CD14-positive monocyte (primary cell): ENCODE measurements at regions not wholly inside any gene's neighbourhood (a gene's known extent, or its start where the extent isn't known, plus 50 kb on each side); places are given as distances from the start of the nearest gene placed in this dataset.
A peak's percentile ranks its signal among the peaks of the same experiment; 100 is the strongest.

Experiments
- DNase-seq, 3 donors: peaks; one replicate each; pipeline ENCODE4 v3.0.0-alpha.2; 2011 to 2022
- H2AFZ ChIP-seq: 2 replicates; pipeline ENCODE4 v1.6.0; 2012; ENCODE audit warnings: mild to moderate bottlenecking, low read depth, low read length, inconsistent platforms; ENCODE audit not compliant: insufficient read depth, poor library complexity, severe bottlenecking
- H3K27ac ChIP-seq, 2 donors: 1 replicate in 1 of 2; 2 replicates in 1 of 2; pipeline ENCODE4 v1.5.1; 2012 to 2013; ENCODE audit warnings: low read length in 2 of 2, control low read depth in 1 of 2, inconsistent platforms in 1 of 2, low read depth in 1 of 2, mild to moderate bottlenecking in 1 of 2
- H3K27me3 ChIP-seq, 2 donors: one replicate each; pipeline versions ENCODE4 v1.6.0 to v1.6.1; 2011 to 2013; ENCODE audit warnings: low read length in 2 of 2; ENCODE audit not compliant: control insufficient read depth in 2 of 2, insufficient read depth in 2 of 2
- H3K36me3 ChIP-seq, 2 donors: replicated peaks in 1 of 2; 1 replicate in 1 of 2; 2 replicates in 1 of 2; pipeline versions ENCODE4 v1.5.1 to v1.6.1; 2012 to 2013; ENCODE audit warnings: low read length in 2 of 2, control low read depth in 1 of 2, inconsistent platforms in 1 of 2, mild to moderate bottlenecking in 1 of 2; ENCODE audit not compliant: insufficient read depth in 2 of 2, control insufficient read depth in 1 of 2
- H3K4me1 ChIP-seq, 2 donors: 1 replicate in 1 of 2; 2 replicates in 1 of 2; pipeline versions ENCODE4 v1.5.1 to v1.6.1; 2012 to 2013; ENCODE audit warnings: low read length in 2 of 2, control low read depth in 1 of 2, inconsistent platforms in 1 of 2, mild to moderate bottlenecking in 1 of 2, moderate library complexity in 1 of 2; ENCODE audit not compliant: insufficient read depth in 2 of 2, control insufficient read depth in 1 of 2
- H3K4me2 ChIP-seq: replicated peaks from 2 replicates; pipeline ENCODE3; 2012; ENCODE audit warnings: low read length, moderate library complexity, mild to moderate bottlenecking; ENCODE audit not compliant: poor library complexity, severe bottlenecking; ENCODE audit errors: extremely low read depth
- H3K4me3 ChIP-seq, 3 experiments: fragments of 200-600 bp in 1 of 3; sonication (generic) in 1 of 3; replicated peaks in 1 of 3; 1 replicate in 2 of 3; 2 replicates in 1 of 3; pipeline ENCODE4 v1.5.1; 2011 to 2013; ENCODE audit warnings: low read length in 3 of 3, mild to moderate bottlenecking in 3 of 3, control low read depth in 2 of 3, low read depth in 2 of 3, inconsistent platforms in 1 of 3, moderate library complexity in 1 of 3
- H3K79me2 ChIP-seq: 2 replicates; pipeline ENCODE4 v1.6.0; 2012; ENCODE audit warnings: mild to moderate bottlenecking, control low read depth, inconsistent platforms, low read length, moderate library complexity; ENCODE audit not compliant: insufficient read depth
- H3K9ac ChIP-seq: 2 replicates; pipeline ENCODE4 v1.6.0; 2017; ENCODE audit warnings: low read length, mild to moderate bottlenecking; ENCODE audit not compliant: insufficient read depth, poor library complexity, severe bottlenecking
- H3K9me3 ChIP-seq, 2 donors: replicated peaks in 1 of 2; 1 replicate in 1 of 2; 2 replicates in 1 of 2; pipeline versions ENCODE4 v1.5.1 to v1.6.1; 2012 to 2013; ENCODE audit warnings: low read length in 2 of 2, control low read depth in 1 of 2; ENCODE audit not compliant: control insufficient read depth in 1 of 2, insufficient read depth in 1 of 2
- H4K20me1 ChIP-seq: 2 replicates; pipeline ENCODE4 v1.6.0; 2012; ENCODE audit warnings: mild to moderate bottlenecking, low read length, control low read depth, moderate library complexity; ENCODE audit not compliant: insufficient read depth
- H3K27ac Mint-ChIP-seq, 7 donors: one replicate each; pipeline ENCODE4 v1.8.0; 2020; ENCODE audit warnings: mild to moderate bottlenecking in 7 of 7, mixed read lengths in 7 of 7, moderate library complexity in 6 of 7, inconsistent platforms in 2 of 7
- H3K27me3 Mint-ChIP-seq, 3 donors: one replicate each; pipeline ENCODE4 v1.8.0; 2021 to 2022; ENCODE audit warnings: low read depth in 3 of 3, mild to moderate bottlenecking in 3 of 3, mixed read lengths in 3 of 3, moderate library complexity in 3 of 3, inconsistent platforms in 1 of 3
- H3K36me3 Mint-ChIP-seq, 2 donors: one replicate each; pipeline ENCODE4 v1.8.0; 2020; ENCODE audit warnings: mixed read lengths in 2 of 2, inconsistent platforms in 1 of 2, mild to moderate bottlenecking in 1 of 2
- H3K4me1 Mint-ChIP-seq: one replicate; pipeline ENCODE4 v1.8.0; 2020; ENCODE audit warnings: mild to moderate bottlenecking, mixed read lengths
- H3K4me3 Mint-ChIP-seq, 2 donors: one replicate each; pipeline ENCODE4 v1.8.0; 2020; ENCODE audit warnings: mild to moderate bottlenecking in 2 of 2, mixed read lengths in 2 of 2, moderate library complexity in 1 of 2
- H3K9me3 Mint-ChIP-seq, 7 donors: one replicate each; pipeline ENCODE4 v1.8.0; 2020 to 2022; ENCODE audit warnings: mixed read lengths in 7 of 7, mild to moderate bottlenecking in 6 of 7, moderate library complexity in 6 of 7, inconsistent platforms in 2 of 7
- WGBS: methylation state at CpG from one replicate; pipeline ENCODE4 v1.1.5; 2013; ENCODE audit warnings: missing lambda C conversion rate; ENCODE audit not compliant: insufficient coverage; 5-methylcytosine and 5-hydroxymethylcytosine counted together
- intact Hi-C, 2 donors: fragments of 100-400 bp; cut with micrococcal nuclease; formaldehyde crosslinking; loops; one replicate each; pipeline versions ENCODE4 v1.15.0 to v1.15.1; 2023
- TF ChIP-seq, protein P1 (sequence below): fragments of 200-600 bp; IDR thresholded peaks from one replicate; pipeline ENCODE4 v1.8.0; 2022; ENCODE audit warnings: antibody characterized with exemption, mild to moderate bottlenecking

DNA sequence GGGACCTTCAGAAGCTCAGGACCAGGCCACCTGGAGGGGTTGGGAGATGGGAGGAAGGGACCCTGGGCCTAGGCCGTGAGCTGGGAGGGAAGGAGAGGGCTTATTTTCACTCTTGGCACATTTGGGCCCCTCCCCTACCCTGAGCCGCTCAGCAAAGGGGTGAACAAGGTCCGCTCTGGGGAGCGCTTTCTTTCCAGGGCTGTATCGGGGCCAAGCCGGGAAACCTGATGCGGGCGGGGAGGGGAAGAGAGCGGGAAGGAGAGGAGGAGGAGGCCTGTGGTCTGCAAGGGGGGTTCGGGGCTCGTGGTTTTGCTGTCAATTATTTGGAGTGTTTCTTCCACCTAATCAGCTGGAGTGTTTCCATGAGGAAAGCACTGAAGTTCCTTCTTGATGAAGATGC is 62.7 kb upstream of the RXRA start:
- intact Hi-C loops: no loop called here
- Mint-ChIP-seq H3K4me3 (peak overlapping the region in 1 of 2 donors; percentile 60), H3K27ac (no peak overlapping the region), H3K36me3 (no peaks in the 10 kb centered on the region), H3K27me3 (peaks cover 28 to 47% (median 46%) of the 10 kb centered on the region in 3 donors), H3K9me3 (peaks cover 0 to 4% (median 0%) of the 10 kb centered on the region in 7 donors), H3K4me1 (peaks cover 18% of the 10 kb centered on the region)
- DNase-seq: no peak
- WGBS: 0% methylated on average over 5 of the region's 11 CpGs
- no peaks in the 10 kb centered on the region for H3K9me3 ChIP-seq
- H3K27ac ChIP-seq: no peak overlapping the region
- H3K27me3 ChIP-seq: peaks cover 0 to 31% of the 10 kb centered on the region in 2 donors
- H3K4me2 ChIP-seq: no peak overlapping the region
- H3K9ac ChIP-seq: no peak overlapping the region
- no peak overlapping the region for H2AFZ ChIP-seq
- no peak overlapping the region for H3K4me3 ChIP-seq
- H3K36me3 ChIP-seq: no peaks in the 10 kb centered on the region
- no peaks in the 10 kb centered on the region for H3K79me2 ChIP-seq
- no peaks in the 10 kb centered on the region for H4K20me1 ChIP-seq
- peaks cover 16% of the 10 kb centered on the region in 2 donors for H3K4me1 ChIP-seq
- TF ChIP-seq, protein P1, sequence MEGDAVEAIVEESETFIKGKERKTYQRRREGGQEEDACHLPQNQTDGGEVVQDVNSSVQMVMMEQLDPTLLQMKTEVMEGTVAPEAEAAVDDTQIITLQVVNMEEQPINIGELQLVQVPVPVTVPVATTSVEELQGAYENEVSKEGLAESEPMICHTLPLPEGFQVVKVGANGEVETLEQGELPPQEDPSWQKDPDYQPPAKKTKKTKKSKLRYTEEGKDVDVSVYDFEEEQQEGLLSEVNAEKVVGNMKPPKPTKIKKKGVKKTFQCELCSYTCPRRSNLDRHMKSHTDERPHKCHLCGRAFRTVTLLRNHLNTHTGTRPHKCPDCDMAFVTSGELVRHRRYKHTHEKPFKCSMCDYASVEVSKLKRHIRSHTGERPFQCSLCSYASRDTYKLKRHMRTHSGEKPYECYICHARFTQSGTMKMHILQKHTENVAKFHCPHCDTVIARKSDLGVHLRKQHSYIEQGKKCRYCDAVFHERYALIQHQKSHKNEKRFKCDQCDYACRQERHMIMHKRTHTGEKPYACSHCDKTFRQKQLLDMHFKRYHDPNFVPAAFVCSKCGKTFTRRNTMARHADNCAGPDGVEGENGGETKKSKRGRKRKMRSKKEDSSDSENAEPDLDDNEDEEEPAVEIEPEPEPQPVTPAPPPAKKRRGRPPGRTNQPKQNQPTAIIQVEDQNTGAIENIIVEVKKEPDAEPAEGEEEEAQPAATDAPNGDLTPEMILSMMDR: no peak

GRCh38 chr9:134264169-134264568 is 62.1 kb upstream of the RXRA start:
- no peaks in the 10 kb centered on the region for H3K79me2 ChIP-seq
- H3K9ac ChIP-seq: no peak overlapping the region
- no peaks in the 10 kb centered on the region for H3K36me3 ChIP-seq
- H3K4me2 ChIP-seq: no peak overlapping the region
- Mint-ChIP-seq H3K36me3 (no peaks in the 10 kb centered on the region), H3K9me3 (peaks cover 0 to 4% (median 0%) of the 10 kb centered on the region in 7 donors), H3K4me3 (no peak overlapping the region), H3K27me3 (peaks cover 28 to 49% (median 46%) of the 10 kb centered on the region in 3 donors), H3K4me1 (peaks cover 23% of the 10 kb centered on the region), H3K27ac (no peak overlapping the region)
- TF ChIP-seq, protein P1: no peak
- DNase-seq: no peak
- WGBS: 85% methylated on average over 6 of the region's 11 CpGs
- H3K4me1 ChIP-seq: peaks cover 22% of the 10 kb centered on the region in 2 donors
- H3K4me3 ChIP-seq: no peak overlapping the region
- no peaks in the 10 kb centered on the region for H3K9me3 ChIP-seq
- intact Hi-C loops: no loop called here
- H3K27ac ChIP-seq: no peak overlapping the region
- peaks cover 3% of the 10 kb centered on the region for H4K20me1 ChIP-seq
- H3K27me3 ChIP-seq: peaks cover 0 to 31% of the 10 kb centered on the region in 2 donors
- H2AFZ ChIP-seq: no peak overlapping the region
